NOMO-1 treated with dmso at 0.1 percent for 144 hours (cell line): ENCODE measurements at regions not wholly inside any gene's neighbourhood (a gene's known extent, or its start where the extent isn't known, plus 50 kb on each side); places are given as distances from the start of the nearest gene placed in this dataset.

Experiments
- DNase-seq: peaks from one replicate; lab custom pipeline; 2025; ENCODE audit not compliant: unreplicated experiment; lab: John Stamatoyannopoulos, UW

DNA sequence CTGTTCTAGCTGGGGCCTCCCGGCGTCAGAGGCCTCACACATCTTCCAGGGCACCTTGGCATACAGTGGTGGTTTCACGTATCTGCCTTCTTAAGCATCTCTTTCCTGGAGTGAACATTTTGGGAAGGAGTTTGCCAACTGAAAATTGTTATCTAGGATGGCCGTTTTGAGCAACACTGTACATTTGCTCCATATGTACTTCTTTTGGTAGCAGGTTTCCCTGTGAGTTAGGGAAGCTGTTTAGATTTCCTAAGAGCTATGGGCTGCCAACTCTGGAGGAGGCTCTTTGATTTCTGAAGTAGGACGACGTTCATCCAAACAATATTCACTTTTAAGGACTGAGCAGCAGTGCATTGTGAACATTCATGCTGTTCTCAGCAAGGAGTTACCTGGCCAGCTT lies 665.9 kb downstream of the SQOR start:
- no peak for DNase-seq

- DNase-seq = no peak
Measured at GRCh38 chr15:46301291-46301690, 666.5 kb downstream of the SQOR start.

DNA sequence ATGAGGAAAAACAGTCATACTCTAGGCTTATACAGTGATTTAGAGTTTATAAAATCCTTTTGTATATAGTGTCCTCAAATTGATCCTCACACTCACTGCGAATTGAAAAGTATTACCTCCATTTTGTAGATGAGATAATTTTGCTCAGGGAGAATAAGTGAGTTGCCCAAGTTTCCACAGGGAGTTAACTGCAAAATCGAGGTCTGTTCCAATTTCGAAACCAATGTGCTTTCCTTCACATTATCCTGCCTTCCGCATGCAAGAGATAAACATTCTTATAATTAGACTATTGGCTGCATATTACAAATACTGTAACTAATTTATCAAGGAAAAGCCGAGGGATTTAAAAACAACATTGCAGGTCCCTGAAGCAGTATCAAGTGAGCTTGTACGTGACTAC lies 667.0 kb downstream of the SQOR start:
- no peak for DNase-seq

DNA sequence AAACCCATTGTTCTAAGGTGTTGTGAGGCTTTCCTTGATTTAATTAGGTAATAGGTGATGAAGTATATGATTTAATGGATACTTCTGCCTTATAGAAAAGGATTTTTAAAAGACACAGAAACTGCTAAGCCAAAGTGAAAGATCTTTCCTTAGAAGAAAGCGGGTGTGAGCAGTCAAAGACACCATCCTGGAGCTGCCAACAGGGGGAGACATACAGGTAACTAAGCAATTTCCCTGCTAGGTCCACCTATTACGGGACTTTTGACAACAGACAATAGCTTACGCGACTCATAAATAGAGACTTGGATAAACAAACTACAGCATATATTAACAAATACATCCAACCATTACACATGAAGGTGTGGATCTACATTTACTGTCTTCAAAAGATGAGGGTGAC lies 669.5 kb downstream of the SQOR start:
- no peak for DNase-seq

DNA sequence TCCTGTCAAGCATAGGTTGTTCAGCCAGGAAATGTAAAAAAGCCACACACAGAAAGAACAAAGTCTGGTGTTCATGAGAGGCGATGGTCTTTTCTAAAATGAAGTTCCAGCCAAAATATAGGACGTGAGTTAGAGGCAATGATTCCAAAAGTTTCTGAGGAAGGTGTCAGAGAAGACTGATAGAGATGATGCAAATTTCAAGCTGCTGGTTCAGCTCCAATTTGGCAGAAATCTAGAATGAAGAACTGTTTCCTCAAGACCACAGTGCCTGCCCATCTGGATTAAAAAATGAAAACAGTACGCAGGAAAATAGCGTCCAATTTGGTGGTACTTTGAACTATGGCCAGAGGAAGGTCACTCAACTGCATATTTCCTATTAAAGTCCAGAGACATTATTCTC lies 672.9 kb downstream of the SQOR start:
- DNase-seq = no peak

DNA sequence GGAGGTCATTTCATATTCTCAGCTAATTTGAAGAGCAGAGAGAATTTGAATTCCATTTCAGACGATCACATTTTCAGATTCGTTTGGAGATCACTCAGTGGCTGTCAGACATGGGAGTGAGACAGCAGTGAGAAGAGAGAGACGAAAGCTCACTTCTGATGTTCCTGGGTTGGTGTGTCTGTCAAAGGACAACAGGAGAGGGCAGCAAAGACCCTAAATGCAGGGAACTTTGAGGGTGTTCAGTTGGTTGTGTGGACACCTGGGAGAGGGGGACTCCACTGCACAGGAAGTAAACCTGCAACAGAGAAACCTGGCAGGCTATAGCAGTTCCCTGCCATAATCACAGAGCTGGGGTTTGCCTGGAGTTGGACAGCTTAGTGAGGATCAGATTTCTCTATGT lies 675.1 kb downstream of the SQOR start:
- DNase-seq = no peak

DNA sequence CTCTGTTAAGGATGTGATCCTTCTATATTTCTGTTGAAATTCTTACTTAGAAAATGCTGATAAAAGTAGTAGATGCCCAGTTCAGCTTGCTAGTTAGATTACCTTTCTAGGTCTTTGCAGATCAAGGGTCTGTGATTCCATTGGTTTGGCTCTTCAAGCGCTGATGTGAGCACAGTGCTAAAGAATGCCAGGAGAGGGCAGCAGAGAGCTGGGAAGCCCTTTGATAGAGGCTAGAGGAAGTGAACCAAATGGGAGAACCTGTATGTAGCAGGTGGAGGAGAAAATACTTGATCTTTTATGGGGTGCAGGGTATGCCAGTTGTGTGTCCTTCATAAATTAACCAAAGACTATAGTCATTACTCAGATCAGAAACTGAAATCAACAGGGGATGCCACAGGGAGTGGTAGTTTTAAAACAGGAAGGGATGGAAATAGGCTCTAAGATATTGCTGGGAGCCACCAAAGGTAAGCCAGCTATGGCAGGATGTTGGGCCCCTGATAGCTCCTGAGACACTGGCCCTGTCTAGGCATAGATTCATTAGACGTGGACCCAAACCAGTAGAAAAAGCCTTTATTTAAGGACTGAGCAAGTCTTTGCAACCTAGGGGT lies 677.4 kb downstream of the SQOR start:
- peak; percentile 2 for DNase-seq

DNA sequence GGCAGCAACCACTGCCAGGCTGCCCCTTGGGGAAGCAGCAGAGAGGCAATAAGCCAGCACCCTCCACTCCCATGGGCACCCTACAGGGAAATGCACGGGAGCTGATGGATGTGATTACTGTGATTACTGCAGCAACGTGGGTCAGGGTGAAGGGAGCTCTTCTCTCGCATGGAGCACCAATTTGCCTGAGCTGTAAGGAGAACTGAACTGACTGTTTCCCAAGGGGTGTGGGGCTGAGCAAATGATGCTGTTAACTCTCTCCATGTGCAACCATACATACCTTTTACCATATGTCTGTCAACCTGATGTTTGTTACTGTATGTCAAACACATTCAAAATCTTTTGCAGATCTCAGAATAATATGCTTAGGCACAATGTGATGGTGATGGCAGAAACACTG lies 680.6 kb downstream of the SQOR start:
- no peak for DNase-seq

DNA sequence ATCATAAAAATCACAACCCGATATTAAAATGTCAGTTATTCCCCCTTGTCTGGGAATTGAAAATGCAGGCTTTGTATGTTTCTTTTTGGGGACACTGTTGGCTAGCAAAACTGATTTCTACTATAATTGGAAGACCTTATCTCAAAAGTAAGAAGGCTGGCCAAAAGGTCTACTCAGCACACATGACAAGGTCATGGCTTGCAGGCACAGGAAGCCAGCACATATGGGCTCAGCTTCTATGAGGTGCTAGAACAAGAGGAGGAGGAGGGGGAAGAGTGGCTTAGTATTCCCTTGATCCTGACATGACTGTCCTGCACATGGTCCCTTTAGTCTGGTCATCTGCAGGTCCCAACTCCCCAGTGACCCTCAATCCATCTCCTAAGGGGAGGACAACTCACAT lies 681.2 kb downstream of the SQOR start:
- DNase-seq = no peak

DNA sequence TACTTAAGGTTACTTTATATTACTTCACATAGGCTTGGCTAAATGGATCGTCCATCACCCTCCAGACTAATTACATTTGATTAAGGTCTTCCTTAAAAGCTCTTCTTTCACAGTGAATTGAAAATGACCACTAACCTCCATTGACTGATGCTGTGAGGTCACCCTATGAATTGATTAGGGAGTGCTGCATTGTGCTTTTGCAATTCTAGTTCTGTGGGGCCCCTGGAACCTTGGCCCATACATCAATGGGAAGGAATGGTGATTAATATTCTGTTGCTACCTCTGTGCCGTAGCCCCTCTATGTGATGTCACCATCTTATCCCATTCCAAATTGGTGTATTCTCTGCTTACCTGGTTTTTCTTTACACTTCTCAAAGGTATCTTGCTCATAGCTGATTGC lies 682.2 kb downstream of the SQOR start:
- no peak for DNase-seq

GRCh38 chr15:46322753-46323152 lies 687.9 kb downstream of the SQOR start:
- no peak for DNase-seq

DNA sequence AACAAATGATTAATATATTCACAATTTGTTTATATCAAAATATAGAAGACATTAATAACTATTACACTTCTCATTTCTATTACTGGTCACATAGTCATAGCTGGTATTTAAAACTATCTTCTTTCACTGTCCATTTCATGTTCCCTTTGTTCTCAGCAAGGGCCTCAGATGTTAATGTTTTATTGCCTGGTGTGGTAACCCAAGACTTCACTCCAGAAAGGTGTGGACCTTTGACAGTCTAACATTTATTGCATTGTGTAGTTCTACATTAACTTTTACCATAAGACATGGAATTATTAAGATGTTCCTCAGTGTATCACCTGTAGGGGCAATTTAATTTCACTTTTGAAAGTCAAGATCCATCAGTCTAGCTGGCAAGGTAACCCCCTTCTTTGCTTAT lies 691.3 kb downstream of the SQOR start:
- no peak for DNase-seq

GRCh38 chr15:46328821-46329220 lies 694.0 kb downstream of the SQOR start:
- no peak for DNase-seq

GRCh38 chr15:46329876-46330275 lies 695.0 kb downstream of the SQOR start:
- DNase-seq = no peak

GRCh38 chr15:46331546-46331945 lies 696.7 kb downstream of the SQOR start:
- no peak for DNase-seq

DNA sequence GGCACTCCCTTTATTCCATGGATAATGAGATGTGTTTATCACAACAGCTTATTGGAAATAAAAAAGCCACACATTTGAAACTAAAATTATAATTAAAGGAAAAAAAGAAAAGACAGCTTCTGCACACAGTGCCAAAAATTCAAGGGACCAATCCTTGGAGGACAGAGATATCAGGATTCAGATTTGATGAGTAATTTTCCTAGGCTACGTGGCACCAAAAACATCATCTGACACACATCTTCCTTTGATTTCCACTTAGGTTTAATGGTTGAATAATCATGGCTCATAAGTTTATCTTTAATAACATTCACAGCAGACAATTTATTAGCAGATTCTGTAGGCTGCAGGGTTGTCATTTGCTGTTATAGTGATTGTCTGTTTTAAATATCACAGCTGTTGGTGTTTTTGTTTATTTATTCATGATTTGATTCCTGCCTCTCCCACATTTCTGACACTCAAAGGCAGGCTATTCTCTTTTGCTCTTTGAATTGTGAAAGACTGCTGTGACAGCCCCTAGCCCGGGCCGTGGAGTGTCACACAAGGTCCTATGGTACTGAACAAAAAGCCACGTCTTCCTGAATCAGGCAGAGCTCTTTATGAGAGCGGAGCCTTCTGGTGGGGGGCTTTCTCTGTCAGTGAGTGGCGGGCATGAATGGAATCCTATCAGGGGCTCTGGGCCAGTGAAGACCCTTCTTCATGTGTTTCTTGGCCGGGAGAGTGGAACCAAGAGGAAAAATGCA lies 708.5 kb downstream of the SQOR start:
- no peak for DNase-seq

GRCh38 chr15:46344115-46344724 lies 709.4 kb downstream of the SQOR start:
- DNase-seq = no peak

GRCh38 chr15:46344915-46345314 lies 710.1 kb downstream of the SQOR start:
- DNase-seq = no peak

- no peak for DNase-seq
Measured at GRCh38 chr15:46354443-46354842, 719.6 kb downstream of the SQOR start.

DNA sequence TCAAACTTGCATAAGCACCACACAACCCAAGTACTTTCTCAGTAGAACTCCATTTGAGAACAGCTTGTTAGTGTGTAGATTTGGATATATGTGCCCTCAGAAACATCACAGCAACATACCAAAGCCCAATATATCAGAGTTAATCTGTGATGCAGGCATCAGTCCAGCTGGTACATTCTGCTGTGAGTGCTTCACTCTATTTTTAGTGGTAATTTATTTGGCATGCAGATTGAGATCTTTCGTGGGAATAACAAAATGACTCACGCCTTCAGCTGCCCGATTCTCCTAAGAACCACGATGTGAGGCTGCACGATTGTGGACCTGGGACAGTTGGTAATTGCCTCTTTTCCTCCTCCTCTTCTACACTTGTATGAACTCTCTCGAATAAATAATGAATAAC lies 730.7 kb downstream of the SQOR start:
- no peak for DNase-seq

- no peak for DNase-seq
Measured at GRCh38 chr15:46366360-46367007, 731.7 kb downstream of the SQOR start.

GRCh38 chr15:46383978-46384377 lies 749.1 kb downstream of the SQOR start:
- DNase-seq = no peak
